Upper lobe of right lung (tissue), 1 donor: ENCODE measurements at regions not wholly inside any gene's neighbourhood (a gene's known extent, or its start where the extent isn't known, plus 50 kb on each side); places are given as distances from the start of the nearest gene placed in this dataset.

ENCODE experiments used
- ATAC-seq: fragments of 200-7000 bp; cut with Tn5 transposase; one replicate; pipeline ENCODE4 v1.9.1; 2020; ENCODE audit warnings: mild to moderate bottlenecking, moderate library complexity
- DNase-seq: peaks from one replicate; pipeline ENCODE4 v3.0.0-alpha.2; 2020
- H3K27ac ChIP-seq: fragments of 200-600 bp; one replicate; pipeline ENCODE4 v1.8.0; 2022
- H3K27me3 ChIP-seq: fragments of 200-600 bp; one replicate; pipeline ENCODE4 v1.8.0; 2022; ENCODE audit warnings: mild to moderate bottlenecking
- H3K36me3 ChIP-seq: fragments of 200-600 bp; one replicate; pipeline ENCODE4 v1.8.0; 2022
- H3K4me1 ChIP-seq: fragments of 200-600 bp; one replicate; pipeline ENCODE4 v1.8.0; 2022
- H3K4me3 ChIP-seq: fragments of 200-600 bp; one replicate; pipeline ENCODE4 v1.8.0; 2022; ENCODE audit warnings: mild to moderate bottlenecking
- H3K9me3 ChIP-seq: fragments of 200-600 bp; one replicate; pipeline ENCODE4 v1.8.0; 2022
- intact Hi-C: fragments of 100-400 bp; cut with DNase I; formaldehyde crosslinking; loops from one replicate; pipeline ENCODE4 v1.11.0; 2022
- TF ChIP-seq, protein P1 (sequence below): fragments of 200-600 bp; IDR thresholded peaks from one replicate; pipeline ENCODE4 v1.8.0; 2022; ENCODE audit warnings: antibody characterized with exemption
- donor health status: DM: no; HTN: yes; CAD: no; lungs with severe emphysema.

DNA sequence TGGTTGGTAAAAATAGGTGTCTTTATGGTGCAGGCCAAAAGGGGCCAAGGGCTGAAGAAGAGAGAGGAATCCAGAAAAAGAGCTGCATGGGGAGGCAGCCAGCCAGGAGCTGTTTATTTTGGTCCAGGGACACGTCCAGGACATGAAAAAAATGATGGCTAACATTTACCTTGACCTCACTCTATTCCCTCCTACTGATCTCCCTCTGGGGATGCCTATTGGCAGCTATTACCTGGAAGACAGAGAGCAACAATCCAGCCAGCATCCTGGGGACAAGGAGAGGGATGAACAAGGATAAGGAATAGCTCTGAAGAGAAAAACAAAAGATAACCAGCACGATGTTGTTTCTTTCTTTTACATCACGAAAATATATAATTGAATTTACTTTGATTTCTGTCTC is 1599.6 kb downstream of the SLITRK5 start:
- no peaks in the 10 kb centered on the region for H3K9me3 ChIP-seq
- H3K27me3 ChIP-seq: no peaks in the 10 kb centered on the region
- no peak overlapping the region for H3K27ac ChIP-seq
- DNase-seq: no peak
- intact Hi-C loops: no loop called here
- H3K4me1 ChIP-seq: no peaks in the 10 kb centered on the region
- H3K36me3 ChIP-seq: no peaks in the 10 kb centered on the region
- TF ChIP-seq, protein P1, sequence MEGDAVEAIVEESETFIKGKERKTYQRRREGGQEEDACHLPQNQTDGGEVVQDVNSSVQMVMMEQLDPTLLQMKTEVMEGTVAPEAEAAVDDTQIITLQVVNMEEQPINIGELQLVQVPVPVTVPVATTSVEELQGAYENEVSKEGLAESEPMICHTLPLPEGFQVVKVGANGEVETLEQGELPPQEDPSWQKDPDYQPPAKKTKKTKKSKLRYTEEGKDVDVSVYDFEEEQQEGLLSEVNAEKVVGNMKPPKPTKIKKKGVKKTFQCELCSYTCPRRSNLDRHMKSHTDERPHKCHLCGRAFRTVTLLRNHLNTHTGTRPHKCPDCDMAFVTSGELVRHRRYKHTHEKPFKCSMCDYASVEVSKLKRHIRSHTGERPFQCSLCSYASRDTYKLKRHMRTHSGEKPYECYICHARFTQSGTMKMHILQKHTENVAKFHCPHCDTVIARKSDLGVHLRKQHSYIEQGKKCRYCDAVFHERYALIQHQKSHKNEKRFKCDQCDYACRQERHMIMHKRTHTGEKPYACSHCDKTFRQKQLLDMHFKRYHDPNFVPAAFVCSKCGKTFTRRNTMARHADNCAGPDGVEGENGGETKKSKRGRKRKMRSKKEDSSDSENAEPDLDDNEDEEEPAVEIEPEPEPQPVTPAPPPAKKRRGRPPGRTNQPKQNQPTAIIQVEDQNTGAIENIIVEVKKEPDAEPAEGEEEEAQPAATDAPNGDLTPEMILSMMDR: no peak
- ATAC-seq: no peak
- H3K4me3 ChIP-seq: no peak overlapping the region

- Histone ChIP-seq H3K4me3 (no peak overlapping the region), H3K27ac (no peak overlapping the region), H3K9me3 (no peaks in the 10 kb centered on the region), H3K27me3 (no peaks in the 10 kb centered on the region), H3K36me3 (no peaks in the 10 kb centered on the region), H3K4me1 (no peaks in the 10 kb centered on the region)
- intact Hi-C loops: no loop called here
- DNase-seq (no peak), ATAC-seq (no peak)
- TF ChIP-seq, protein P1: no peak
These were observed 1608.2 kb downstream of the SLITRK5 start for GRCh38 chr13:89279374-89279773.

- TF ChIP-seq, protein P1: no peak
- H3K36me3 ChIP-seq: no peaks in the 10 kb centered on the region
- intact Hi-C loops: no loop called here
These were observed 1610.2 kb downstream of the SLITRK5 start for GRCh38 chr13:89281331-89281730.

GRCh38 chr13:89282241-89282640 is 1611.1 kb downstream of the SLITRK5 start:
- DNase-seq (no peak), ATAC-seq (no peak)
- Histone ChIP-seq H3K9me3 (no peaks in the 10 kb centered on the region), H3K4me1 (no peaks in the 10 kb centered on the region), H3K4me3 (no peak overlapping the region), H3K27ac (no peak overlapping the region), H3K36me3 (no peaks in the 10 kb centered on the region), H3K27me3 (no peaks in the 10 kb centered on the region)
- TF ChIP-seq, protein P1: no peak
- intact Hi-C loops: no loop called here

More at GRCh38 chr13:89281331-89281730, 1610.2 kb downstream of the SLITRK5 start:
- H3K4me1 ChIP-seq: no peaks in the 10 kb centered on the region
- H3K27me3 ChIP-seq: no peaks in the 10 kb centered on the region
- H3K27ac ChIP-seq: no peak overlapping the region
- no peaks in the 10 kb centered on the region for H3K9me3 ChIP-seq
- no peak for ATAC-seq
- no peak overlapping the region for H3K4me3 ChIP-seq
- no peak for DNase-seq

- ATAC-seq: peak; percentile 20
- no peaks in the 10 kb centered on the region for H3K27me3 ChIP-seq
- no peaks in the 10 kb centered on the region for H3K36me3 ChIP-seq
- H3K27ac ChIP-seq: no peak overlapping the region
- no peak overlapping the region for H3K4me3 ChIP-seq
- TF ChIP-seq, protein P1: no peak
- no peaks in the 10 kb centered on the region for H3K4me1 ChIP-seq
- intact Hi-C loops: no loop called here
- no peak for DNase-seq
- H3K9me3 ChIP-seq: no peaks in the 10 kb centered on the region
These were observed 1616.2 kb downstream of the SLITRK5 start for GRCh38 chr13:89287381-89287780.
